DMS53 treated with DMSO at 0.1 percent for 48 hours (cell line): ENCODE measurements at regions not wholly inside any gene's neighbourhood (a gene's known extent, or its start where the extent isn't known, plus 50 kb on each side); places are given as distances from the start of the nearest gene placed in this dataset.
"Not testable (repeated sequence)": the region's sequence is repeated elsewhere in the genome, so short reads cannot be mapped to it uniquely, and the experiment has no call there.

Experiments
- DNase-seq: peaks from one replicate; lab custom pipeline; 2025; ENCODE audit not compliant: unreplicated experiment; lab: John Stamatoyannopoulos, UW

GRCh38 chr6:14472986-14473337, 355.4 kb downstream of the CD83 start:
- no peak for DNase-seq

- DNase-seq = no peak
Measured at GRCh38 chr6:14474816-14475215, 357.2 kb downstream of the CD83 start.

DNA sequence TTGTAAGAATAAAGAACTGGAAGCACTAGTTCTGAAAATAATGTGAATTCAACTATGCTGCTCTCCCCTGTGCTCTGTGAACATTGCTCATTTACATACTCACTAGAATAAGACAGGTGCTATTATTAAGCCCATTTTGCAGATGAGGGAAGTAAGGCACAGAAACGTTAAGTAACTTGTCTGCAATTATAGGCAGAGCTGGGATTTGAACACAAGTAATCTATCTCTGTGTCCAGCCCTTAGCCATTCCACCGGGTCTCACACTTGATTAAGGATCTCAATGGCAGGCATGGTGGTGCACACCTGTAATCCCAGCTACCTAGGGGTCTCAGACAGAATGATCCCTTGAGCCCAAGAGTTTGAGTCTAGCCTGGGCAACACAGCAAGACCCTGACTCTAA, 357.7 kb downstream of the CD83 start:
- DNase-seq = no peak

DNA sequence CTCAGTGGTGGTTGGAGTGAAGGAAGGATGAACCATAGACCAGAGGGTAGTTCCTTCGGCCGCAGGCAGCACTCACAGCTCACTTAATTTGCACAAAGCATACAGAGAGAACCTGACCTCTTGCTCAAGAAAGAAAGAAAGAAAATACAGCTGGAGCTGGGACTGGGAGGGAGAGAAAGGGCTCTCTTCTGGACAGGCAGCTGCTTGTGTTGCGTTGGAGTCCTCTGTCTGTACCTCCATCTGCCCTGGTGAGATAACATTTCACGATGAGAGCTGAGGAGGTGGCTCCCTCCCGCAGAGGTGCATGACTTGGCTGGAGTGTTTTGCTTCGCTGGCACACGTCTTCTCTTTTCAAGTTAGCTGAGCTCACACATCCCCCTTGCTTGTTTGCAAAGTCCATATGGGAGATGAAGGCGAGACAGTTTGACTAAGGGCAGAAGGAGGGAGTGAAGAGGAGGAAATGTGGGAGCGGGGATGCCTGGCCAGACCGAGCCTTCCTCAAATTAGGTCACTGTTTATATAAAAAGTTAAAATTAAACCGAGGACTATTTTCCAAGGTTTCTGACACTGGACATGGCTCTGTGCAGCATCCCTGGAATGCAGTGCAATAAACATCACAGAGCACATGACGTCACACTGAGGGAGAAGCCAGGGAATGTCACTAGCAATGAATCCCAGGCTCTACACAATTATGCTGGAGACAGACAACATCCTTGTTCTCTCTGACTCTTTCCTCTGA, 359.4 kb downstream of the CD83 start:
- DNase-seq = no peak

- no peak for DNase-seq
Measured at GRCh38 chr6:14477559-14477958, 360.0 kb downstream of the CD83 start.

DNA sequence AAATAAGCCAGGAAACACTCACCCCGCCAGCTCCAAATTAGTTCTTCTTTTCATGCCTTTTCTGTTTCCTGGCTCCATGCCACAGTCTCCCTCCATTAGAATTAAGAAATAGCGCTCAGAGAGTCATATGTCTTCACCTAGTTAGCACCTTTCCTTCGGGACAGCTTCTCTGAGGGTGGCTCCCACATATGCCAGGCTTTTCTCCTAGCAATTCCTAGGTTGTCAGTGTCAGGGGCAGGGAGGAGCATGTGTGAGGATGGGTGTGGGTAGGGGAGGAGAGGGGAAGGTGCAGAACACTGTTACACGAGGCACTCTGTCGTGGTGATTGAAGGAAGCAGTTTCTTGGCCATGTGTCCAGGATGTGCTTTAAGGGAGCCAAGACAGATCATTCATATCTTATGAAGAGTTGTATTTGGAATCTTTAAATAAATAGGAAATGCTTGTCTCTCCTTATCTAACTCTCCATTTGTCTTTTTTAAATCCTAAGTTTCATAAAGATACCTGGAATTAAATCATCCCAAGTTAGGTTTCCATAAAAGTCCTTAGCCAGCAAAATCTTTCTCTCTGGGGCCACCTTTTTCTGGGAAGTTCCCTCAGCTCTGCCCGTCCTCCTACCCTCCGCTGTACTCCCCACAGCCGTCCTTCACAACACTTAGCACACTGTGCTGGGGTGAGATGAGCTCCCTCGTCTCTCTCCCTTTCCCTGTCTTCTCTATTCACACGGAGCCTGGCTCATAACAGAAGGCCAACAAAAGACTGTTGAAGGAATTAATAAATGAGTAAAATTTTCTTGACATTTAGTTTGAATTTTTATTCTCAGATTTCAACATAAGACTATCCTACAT, 361.0 kb downstream of the CD83 start:
- no peak for DNase-seq

- DNase-seq = not testable (repeated sequence)
Measured at GRCh38 chr6:14481946-14482345, 364.4 kb downstream of the CD83 start.

DNA sequence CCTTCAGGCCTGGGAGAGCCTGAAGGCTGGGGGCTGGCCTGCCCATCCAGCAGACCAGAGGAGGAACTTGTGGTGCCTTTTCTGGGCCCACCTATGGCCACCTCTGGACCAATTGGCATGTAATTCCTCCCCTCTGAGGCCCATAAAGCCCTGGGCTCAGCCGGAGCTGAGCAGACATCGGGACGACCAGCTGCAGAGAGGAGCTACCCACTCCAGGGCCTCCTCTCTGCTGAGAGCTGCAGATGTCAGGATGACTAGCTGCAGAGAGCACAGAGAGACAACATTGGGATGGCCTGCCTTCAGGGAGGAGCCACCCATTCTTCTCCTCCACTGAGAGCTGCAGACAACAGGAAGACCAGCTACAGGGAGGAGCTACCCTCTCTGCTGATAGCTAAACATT, 370.1 kb downstream of the CD83 start:
- DNase-seq = no peak

DNA sequence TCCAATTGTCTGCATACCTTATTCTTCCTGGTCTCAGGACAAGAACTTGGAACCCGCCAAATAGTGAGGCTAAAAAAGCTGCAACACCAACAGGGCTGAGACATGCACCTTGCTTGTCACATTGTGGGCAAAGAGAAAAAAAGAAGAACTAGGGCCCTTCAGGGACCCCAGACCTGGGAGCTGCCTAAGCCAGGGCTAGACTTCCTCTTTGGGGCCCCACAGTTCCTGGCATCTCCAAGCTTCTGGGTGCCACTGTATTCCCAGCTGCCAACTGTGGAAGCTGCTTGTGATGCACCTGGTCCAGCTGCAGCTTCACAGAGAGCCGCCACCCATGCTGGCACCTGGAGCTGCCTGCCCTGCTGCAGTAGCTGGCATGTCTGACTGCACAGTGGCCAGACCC, 370.6 kb downstream of the CD83 start:
- no peak for DNase-seq

- no peak for DNase-seq
Measured at GRCh38 chr6:14489445-14489844, 371.9 kb downstream of the CD83 start.

GRCh38 chr6:14498748-14499147, 381.2 kb downstream of the CD83 start:
- no peak for DNase-seq

DNA sequence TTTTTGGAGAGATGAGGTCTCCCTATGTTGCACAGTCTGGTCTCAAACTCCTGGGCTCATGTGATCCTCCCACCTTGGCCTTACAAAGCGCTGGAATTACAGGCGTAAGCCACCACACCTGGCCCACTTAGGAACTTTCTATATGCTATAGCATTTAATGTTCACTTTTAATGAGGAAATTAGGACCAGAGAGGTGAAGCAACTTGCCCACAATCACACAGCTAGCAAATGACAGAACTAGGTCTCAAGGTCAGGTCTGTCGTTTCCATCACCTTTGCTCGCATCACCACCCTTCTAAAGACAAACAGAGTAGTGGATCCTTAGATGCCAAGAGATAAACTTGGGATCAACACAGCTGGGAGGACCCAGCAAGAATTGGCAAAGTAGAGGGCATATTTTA, 381.7 kb downstream of the CD83 start:
- DNase-seq = no peak

DNA sequence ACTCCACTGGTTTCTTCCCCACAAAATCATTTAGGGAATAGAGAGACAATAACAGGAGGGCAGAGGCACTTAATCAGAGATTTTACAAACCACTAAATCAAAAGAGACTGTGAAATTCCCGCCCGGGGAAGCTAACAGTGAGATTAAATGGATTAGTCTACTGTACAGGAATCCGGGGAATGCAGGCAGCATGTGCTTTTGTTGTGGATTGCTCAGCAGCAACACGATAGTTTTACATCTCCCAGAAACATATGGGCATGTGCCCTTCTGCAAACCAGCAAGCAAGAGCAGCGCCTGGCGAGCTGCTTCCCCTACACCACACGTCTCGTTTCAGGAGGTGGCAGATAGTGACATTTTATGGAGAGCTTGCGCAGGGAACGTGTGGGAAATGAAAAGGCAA, 382.3 kb downstream of the CD83 start:
- no peak for DNase-seq

DNA sequence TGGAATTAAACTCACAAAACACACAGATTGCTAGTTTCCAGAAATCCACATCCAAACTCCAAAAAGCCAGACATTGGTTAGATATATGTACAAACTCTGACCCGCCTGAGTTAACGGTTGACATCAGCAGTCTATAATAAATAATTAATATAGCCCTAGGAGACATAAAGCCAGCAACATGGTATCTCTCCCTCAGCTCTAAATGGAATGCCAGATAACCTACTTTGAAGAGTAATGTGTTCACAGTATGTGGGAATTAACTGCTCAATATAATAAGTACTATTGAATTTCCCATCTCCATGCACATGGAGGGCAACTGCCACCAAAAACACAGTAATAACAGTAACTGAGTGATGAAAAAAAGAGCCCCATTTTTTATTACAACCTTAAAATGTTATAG, 383.2 kb downstream of the CD83 start:
- DNase-seq = no peak

- no peak for DNase-seq
Measured at GRCh38 chr6:14501240-14501639, 383.7 kb downstream of the CD83 start.

- no peak for DNase-seq
Measured at GRCh38 chr6:14501914-14502313, 384.3 kb downstream of the CD83 start.

- DNase-seq = peak; percentile 35
Measured at GRCh38 chr6:14502551-14502950, 385.0 kb downstream of the CD83 start.

DNA sequence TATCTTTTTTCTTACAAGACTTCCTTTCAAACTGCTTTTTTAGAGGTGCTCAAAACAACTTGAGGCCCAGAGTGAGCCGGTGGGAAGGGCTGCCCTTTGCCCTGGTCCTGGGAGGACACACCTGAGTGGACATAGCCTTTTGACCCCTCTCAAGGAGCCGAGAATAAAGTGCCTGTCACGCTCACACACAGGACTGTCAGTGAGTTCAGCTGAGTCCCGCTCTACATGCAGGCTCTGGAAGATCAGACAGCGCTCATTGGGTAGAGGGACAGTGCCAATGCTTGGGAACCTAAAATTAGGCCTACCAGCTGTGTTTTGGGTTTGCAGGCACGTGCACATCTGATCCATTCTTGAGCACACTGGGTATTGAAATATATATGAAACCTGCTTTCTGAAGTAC, 387.8 kb downstream of the CD83 start:
- DNase-seq = no peak

- DNase-seq = peak; percentile 49
Measured at GRCh38 chr6:14506656-14507246, 389.2 kb downstream of the CD83 start.

DNA sequence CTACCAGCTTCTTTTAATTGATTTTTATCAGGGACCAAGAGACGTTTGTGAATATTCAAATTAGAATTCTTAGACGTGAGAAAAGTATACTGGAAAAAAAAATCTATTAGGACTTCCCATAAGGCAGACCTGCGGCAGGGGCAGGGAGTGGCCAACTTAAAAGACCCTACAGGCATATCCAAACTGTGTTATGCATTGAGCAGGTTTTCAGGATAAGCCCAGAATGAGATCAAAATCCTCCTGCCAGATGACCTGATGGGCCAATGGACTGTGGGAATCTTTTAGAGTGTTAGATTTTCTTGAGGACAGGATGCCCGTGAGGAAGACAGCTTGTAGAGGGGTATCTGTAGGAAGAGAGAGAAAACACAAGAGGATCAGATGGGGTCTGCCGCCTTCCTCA, 391.5 kb downstream of the CD83 start:
- no peak for DNase-seq

DNA sequence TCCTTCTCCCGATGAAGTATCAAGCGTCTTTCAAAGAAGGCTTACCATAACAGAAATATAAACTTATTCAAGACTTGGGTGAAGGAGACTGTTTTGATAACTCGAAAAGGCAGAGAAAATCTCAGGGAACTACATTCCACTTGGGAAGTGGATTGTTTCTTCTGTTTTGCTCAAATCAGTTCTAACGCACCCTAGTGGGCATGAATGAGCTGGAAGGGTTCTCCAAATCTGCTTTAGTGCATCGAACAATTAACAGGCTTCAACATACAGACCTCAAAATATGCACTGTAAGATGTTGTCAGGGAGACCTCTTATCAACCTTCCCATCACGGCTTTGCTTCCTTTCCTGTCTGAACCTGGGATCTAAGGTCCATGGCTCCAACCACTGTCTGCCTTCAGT, 392.5 kb downstream of the CD83 start:
- DNase-seq = no peak

- DNase-seq = no peak
Measured at GRCh38 chr6:14511061-14511586, 393.6 kb downstream of the CD83 start.
